OCI-LY7 (cell line): ENCODE measurements at regions not wholly inside any gene's neighbourhood (a gene's known extent, or its start where the extent isn't known, plus 50 kb on each side); places are given as distances from the start of the nearest gene placed in this dataset.

Source experiments
- BruUV-seq: library from RNA; stranded (reverse); fragments of 400-500 nt; replicated peaks from 2 replicates; lab custom pipeline; 2021; lab: Mats Ljungman, UMichigan
- CTCF ChIA-PET: fragments of 300-600 bp; sonication (Branson Sonifier 250); formaldehyde crosslinking; loops from one replicate; lab custom pipeline; 2022; ENCODE audit warnings: antibody characterized with exemption; ENCODE audit not compliant: unreplicated experiment; lab: Charles Lee
- POLR2A ChIA-PET: fragments of 300-600 bp; sonication (Branson Sonifier 250); formaldehyde crosslinking; loops from one replicate; lab custom pipeline; 2022; ENCODE audit warnings: antibody characterized with exemption; lab: Charles Lee
- DNase-seq: peaks from one replicate; pipeline ENCODE4 v3.0.0-alpha.2; 2015; ENCODE audit warnings: low spot score
- H2AFZ ChIP-seq: fragments of 200-600 bp; sonication (generic), shearing (Covaris generic); 2 replicates; pipeline ENCODE4 v1.6.1; 2014; ENCODE audit warnings: mild to moderate bottlenecking, antibody characterized with exemption, low read length, moderate library complexity
- H3K27ac ChIP-seq: fragments of 200-600 bp; sonication (generic); 2 replicates; pipeline ENCODE4 v1.5.1; 2014; ENCODE audit warnings: mixed run types, low read depth, mild to moderate bottlenecking, moderate library complexity, low read length, inconsistent platforms; ENCODE audit not compliant: poor library complexity, severe bottlenecking
- H3K36me3 ChIP-seq: fragments of 200-600 bp; sonication (generic); 2 replicates; pipeline ENCODE4 v1.6.1; 2014; ENCODE audit warnings: mild to moderate bottlenecking, antibody characterized with exemption, low read length, moderate library complexity, mixed read lengths; ENCODE audit not compliant: insufficient read depth
- H3K4me1 ChIP-seq: fragments of 200-600 bp; sonication (generic); 2 replicates; pipeline ENCODE4 v1.5.1; 2014; ENCODE audit warnings: mild to moderate bottlenecking, low read length; ENCODE audit not compliant: insufficient read depth, poor library complexity, severe bottlenecking
- H3K4me2 ChIP-seq: fragments of 200-600 bp; sonication (generic); 2 replicates; pipeline ENCODE4 v1.6.1; 2014; ENCODE audit warnings: mild to moderate bottlenecking, low read length
- H3K4me3 ChIP-seq: fragments of 200-600 bp; sonication (generic); 2 replicates; pipeline ENCODE4 v1.5.1; 2014; ENCODE audit warnings: mild to moderate bottlenecking, low read depth, low read length; ENCODE audit not compliant: poor library complexity, severe bottlenecking
- H3K79me2 ChIP-seq: fragments of 200-600 bp; sonication (generic); 2 replicates; pipeline ENCODE4 v1.6.1; 2016; ENCODE audit warnings: low read depth, mild to moderate bottlenecking, low read length, moderate library complexity, mixed read lengths; ENCODE audit not compliant: insufficient read depth
- H3K9me2 ChIP-seq: fragments of 200-600 bp; sonication (generic); 2 replicates; pipeline ENCODE4 v1.6.1; 2016; ENCODE audit warnings: mild to moderate bottlenecking, low read length, mixed read lengths; ENCODE audit not compliant: insufficient read depth
- H3K9me3 ChIP-seq: fragments of 200-600 bp; sonication (generic); 2 replicates; pipeline ENCODE4 v1.6.1; 2014; ENCODE audit warnings: mild to moderate bottlenecking, mixed run types, low read length, mixed read lengths
- H4K20me1 ChIP-seq: fragments of 200-600 bp; sonication (generic); 2 replicates; pipeline ENCODE4 v1.6.1; 2014; ENCODE audit warnings: mild to moderate bottlenecking, antibody characterized with exemption, low read length, moderate library complexity, mixed read lengths; ENCODE audit not compliant: insufficient read depth
- CTCF ChIP-seq: fragments of 200-600 bp; sonication (generic); conservative IDR thresholded peaks from 2 replicates; pipeline ENCODE4 v1.5.1; 2014; ENCODE audit warnings: mild to moderate bottlenecking, antibody characterized with exemption, low read length, moderate library complexity, mixed read lengths
- EZH2phosphoT487 ChIP-seq: fragments of 200-600 bp; sonication (generic); IDR thresholded peaks from 2 replicates; pipeline ENCODE4 v1.6.1; 2018; ENCODE audit warnings: low read depth, borderline replicate concordance, mild to moderate bottlenecking, mixed run types, antibody characterized with exemption, low read length, moderate library complexity, mixed read lengths
- intact Hi-C: fragments of 100-400 bp; cut with micrococcal nuclease; formaldehyde crosslinking; loops from one replicate; pipeline ENCODE4 v1.10.0; 2022; ENCODE audit not compliant: unreplicated experiment

GRCh38 chr3:31092748-31093589, 198.5 kb upstream of the GADL1 start:
- no TSS peak for BruUV-seq
- POLR2A ChIA-PET = interaction anchor here (0.6 to 0.7 kb wide), 2 partner anchors 21 to 27 kb away, joined by 3 read pairs; no protein-coding TSS in a partner anchor

GRCh38 chr3:31093606-31094005, 199.1 kb upstream of the GADL1 start:
- Histone ChIP-seq H3K4me2 (no peak overlapping the region), H3K79me2 (no peaks in the 10 kb centered on the region), H3K4me1 (no peaks in the 10 kb centered on the region), H3K9me2 (no peaks in the 10 kb centered on the region; the same call in 1 of the 2 replicates), H2AFZ (no peak overlapping the region), H3K4me3 (no peak overlapping the region), H3K36me3 (no peaks in the 10 kb centered on the region), H3K27ac (no peak overlapping the region), H4K20me1 (no peaks in the 10 kb centered on the region), H3K9me3 (no peaks in the 10 kb centered on the region)
- ChIA-PET CTCF (no interaction called here), POLR2A (interaction anchor here (0.6 to 0.7 kb wide), 2 partner anchors 21 to 28 kb away, joined by 3 read pairs; no protein-coding TSS in a partner anchor)
- BruUV-seq = no TSS peak
- TF ChIP-seq CTCF (no peak), EZH2phosphoT487 (no peak)
- DNase-seq = no peak
- intact Hi-C loops = no loop called here

More at GRCh38 chr3:31092748-31093589, 198.5 kb upstream of the GADL1 start:
- H3K9me2 ChIP-seq = no peaks in the 10 kb centered on the region; the same call in 1 of the 2 replicates
- no peak for TF ChIP-seq EZH2phosphoT487
- no peak for TF ChIP-seq CTCF
- no peak overlapping the region for H3K27ac ChIP-seq
- no peaks in the 10 kb centered on the region for H4K20me1 ChIP-seq
- no peak for DNase-seq
- H3K4me1 ChIP-seq = no peaks in the 10 kb centered on the region
- H3K4me3 ChIP-seq = no peak overlapping the region
- no peak overlapping the region for H3K4me2 ChIP-seq
- intact Hi-C loops = no loop called here
- CTCF ChIA-PET = no interaction called here
- no peaks in the 10 kb centered on the region for H3K36me3 ChIP-seq
- H3K9me3 ChIP-seq = no peaks in the 10 kb centered on the region
- H2AFZ ChIP-seq = no peak overlapping the region
- no peaks in the 10 kb centered on the region for H3K79me2 ChIP-seq

- CTCF ChIA-PET = no interaction called here
- H2AFZ ChIP-seq = no peak overlapping the region
- H3K4me2 ChIP-seq = no peak overlapping the region
- intact Hi-C loops = no loop called here
- POLR2A ChIA-PET = interaction anchor here (0.7 kb wide), 2 partner anchors 20 kb away, joined by 3 read pairs; no protein-coding TSS in a partner anchor
- H3K9me2 ChIP-seq = no peaks in the 10 kb centered on the region; the same call in 1 of the 2 replicates
- H3K9me3 ChIP-seq = no peaks in the 10 kb centered on the region
- BruUV-seq = no TSS peak
- H3K36me3 ChIP-seq = no peaks in the 10 kb centered on the region
- TF ChIP-seq CTCF = no peak
- TF ChIP-seq EZH2phosphoT487 = no peak
- no peak overlapping the region for H3K27ac ChIP-seq
- H3K4me1 ChIP-seq = no peaks in the 10 kb centered on the region
- no peak overlapping the region for H3K4me3 ChIP-seq
- no peak for DNase-seq
- no peaks in the 10 kb centered on the region for H4K20me1 ChIP-seq
- H3K79me2 ChIP-seq = no peaks in the 10 kb centered on the region
These were observed 199.6 kb upstream of the GADL1 start for GRCh38 chr3:31094048-31094447.
